Lower leg skin (tissue), 3 donors: ENCODE measurements at regions not wholly inside any gene's neighbourhood (a gene's known extent, or its start where the extent isn't known, plus 50 kb on each side); places are given as distances from the start of the nearest gene placed in this dataset.
"Not testable (repeated sequence)": the region's sequence is repeated elsewhere in the genome, so short reads cannot be mapped to it uniquely, and the experiment has no call there.

ENCODE experiments used
- POLR2A ChIP-seq, 2 donors: fragments of 450-650 bp; IDR thresholded peaks; one replicate each; pipeline ENCODE4 v1.6.1; 2016 to 2017; ENCODE audit warnings: antibody characterized with exemption in 2 of 2, mild to moderate bottlenecking in 1 of 2, moderate library complexity in 1 of 2
- TF ChIP-seq, protein P1 (sequence below), 3 donors: fragments of 450-650 bp; IDR thresholded peaks; one replicate each; pipeline ENCODE4 v1.5.1; 2016; ENCODE audit warnings: antibody characterized with exemption in 3 of 3, mild to moderate bottlenecking in 3 of 3, moderate library complexity in 2 of 3

DNA sequence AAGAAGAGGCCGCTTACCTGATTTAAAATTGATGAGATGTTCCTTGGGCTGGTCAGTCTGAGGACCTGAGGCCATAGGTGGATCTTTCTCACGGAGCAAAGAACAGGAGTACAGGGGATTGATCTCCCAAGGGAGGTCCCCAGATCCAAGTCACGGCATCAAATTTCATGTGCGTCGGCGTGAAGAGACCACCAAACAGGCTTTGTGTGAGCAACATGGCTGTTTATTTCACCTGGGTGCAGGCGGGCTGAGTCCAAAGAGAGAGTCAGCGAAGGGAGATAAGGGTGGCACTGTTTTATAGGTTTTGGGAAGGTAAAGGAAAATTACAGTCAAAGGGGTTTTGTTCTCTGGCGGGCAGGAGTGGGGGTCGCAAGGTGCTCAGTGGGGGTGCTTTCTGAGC lies 493.8 kb upstream of the MIR17HG start:
- TF ChIP-seq, protein P1, sequence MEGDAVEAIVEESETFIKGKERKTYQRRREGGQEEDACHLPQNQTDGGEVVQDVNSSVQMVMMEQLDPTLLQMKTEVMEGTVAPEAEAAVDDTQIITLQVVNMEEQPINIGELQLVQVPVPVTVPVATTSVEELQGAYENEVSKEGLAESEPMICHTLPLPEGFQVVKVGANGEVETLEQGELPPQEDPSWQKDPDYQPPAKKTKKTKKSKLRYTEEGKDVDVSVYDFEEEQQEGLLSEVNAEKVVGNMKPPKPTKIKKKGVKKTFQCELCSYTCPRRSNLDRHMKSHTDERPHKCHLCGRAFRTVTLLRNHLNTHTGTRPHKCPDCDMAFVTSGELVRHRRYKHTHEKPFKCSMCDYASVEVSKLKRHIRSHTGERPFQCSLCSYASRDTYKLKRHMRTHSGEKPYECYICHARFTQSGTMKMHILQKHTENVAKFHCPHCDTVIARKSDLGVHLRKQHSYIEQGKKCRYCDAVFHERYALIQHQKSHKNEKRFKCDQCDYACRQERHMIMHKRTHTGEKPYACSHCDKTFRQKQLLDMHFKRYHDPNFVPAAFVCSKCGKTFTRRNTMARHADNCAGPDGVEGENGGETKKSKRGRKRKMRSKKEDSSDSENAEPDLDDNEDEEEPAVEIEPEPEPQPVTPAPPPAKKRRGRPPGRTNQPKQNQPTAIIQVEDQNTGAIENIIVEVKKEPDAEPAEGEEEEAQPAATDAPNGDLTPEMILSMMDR (IDR thresholded peaks at IDR 0.05) = not testable (repeated sequence)
- not testable (repeated sequence) for TF ChIP-seq POLR2A (IDR thresholded peaks at IDR 0.05)
